Endothelial cell of umbilical vein (primary cell): ENCODE measurements at regions not wholly inside any gene's neighbourhood (a gene's known extent, or its start where the extent isn't known, plus 50 kb on each side); places are given as distances from the start of the nearest gene placed in this dataset.

Experiments
- BruUV-seq: library from RNA; stranded (reverse); fragments of 400-500 nt; replicated peaks from 2 replicates; lab custom pipeline; 2021; lab: Mats Ljungman, UMichigan
- CTCF ChIA-PET: fragments of 300-600, 350-600 bp; sonication (Branson Sonifier 250); formaldehyde crosslinking; loops from one replicate; lab custom pipeline; 2021; ENCODE audit warnings: antibody characterized with exemption, inconsistent platforms; lab: Charles Lee
- POLR2A ChIA-PET: fragments of 300-600, 350-600 bp; sonication (Branson Sonifier 250); formaldehyde crosslinking; loops from one replicate; lab custom pipeline; 2021; ENCODE audit warnings: antibody characterized with exemption, inconsistent platforms; lab: Charles Lee
- DNase-seq: peaks from one replicate; pipeline ENCODE4 v3.0.0-alpha.2; 2011; ENCODE audit warnings: low read depth, low spot score
- FAIRE-seq: peaks from 2 replicates; lab custom pipeline; 2011; peaks lifted over from hg19 to GRCh38; lab: Jason Lieb, UNC
- H2AFZ ChIP-seq: 2 replicates; pipeline ENCODE4 v1.6.0; 2012; ENCODE audit warnings: low read depth, low read length, control low read depth, inconsistent platforms
- H3K27ac ChIP-seq: 2 replicates; pipeline ENCODE4 v1.5.1; 2011; ENCODE audit warnings: low read depth, mild to moderate bottlenecking, control low read depth, low read length, moderate library complexity; ENCODE audit not compliant: insufficient read depth
- H3K27me3 ChIP-seq, 2 experiments: 2 replicates each; pipeline versions ENCODE4 v1.6.0 to v1.6.1; 2011; ENCODE audit warnings: low read length in 2 of 2, mixed read lengths in 1 of 2; ENCODE audit not compliant: control insufficient read depth in 2 of 2, insufficient read depth in 2 of 2
- H3K36me3 ChIP-seq, 2 experiments: 2 replicates in 1 of 2; 3 replicates in 1 of 2; pipeline ENCODE4 v1.5.1; 2011; ENCODE audit warnings: low read length in 2 of 2, mild to moderate bottlenecking in 1 of 2, moderate library complexity in 1 of 2; ENCODE audit not compliant: control insufficient read depth in 2 of 2, insufficient read depth in 2 of 2; ENCODE audit errors: extremely low read depth in 1 of 2
- H3K4me1 ChIP-seq: 3 replicates; pipeline ENCODE4 v1.5.1; 2011; ENCODE audit warnings: mild to moderate bottlenecking, low read length; ENCODE audit not compliant: control insufficient read depth, insufficient read depth; ENCODE audit errors: extremely low read depth
- H3K4me2 ChIP-seq: 2 replicates; pipeline ENCODE4 v1.6.1; 2011; ENCODE audit warnings: low read length, control low read depth, mixed read lengths; ENCODE audit not compliant: insufficient read depth
- H3K4me3 ChIP-seq, 3 experiments: fragments of 200-600 bp in 1 of 3; sonication (generic), shearing (Covaris generic) in 1 of 3; replicated peaks in 1 of 3; 2 replicates each; pipeline ENCODE4 v1.5.1; 2011 to 2016; ENCODE audit warnings: control low read depth in 3 of 3, low read length in 3 of 3, mild to moderate bottlenecking in 2 of 3, inconsistent platforms in 1 of 3, low read depth in 1 of 3, moderate library complexity in 1 of 3; ENCODE audit not compliant: insufficient read depth in 1 of 3
- H3K79me2 ChIP-seq: 2 replicates; pipeline ENCODE4 v1.6.0; 2012; ENCODE audit warnings: low read length, inconsistent platforms; ENCODE audit not compliant: control insufficient read depth, insufficient read depth
- H3K9ac ChIP-seq: replicated peaks from 2 replicates; pipeline ENCODE3; 2011; ENCODE audit warnings: low read length, control low read depth; ENCODE audit not compliant: insufficient read depth; ENCODE audit errors: extremely low read depth
- H3K9me1 ChIP-seq: replicated peaks from 3 replicates; pipeline ENCODE4 v1.6.0; 2011; ENCODE audit warnings: mild to moderate bottlenecking, low read length; ENCODE audit not compliant: control insufficient read depth, insufficient read depth; ENCODE audit errors: extremely low read depth
- H3K9me3 ChIP-seq: replicated peaks from 2 replicates; pipeline ENCODE4 v1.5.1; 2012; ENCODE audit warnings: low read length, inconsistent platforms; ENCODE audit not compliant: control insufficient read depth, insufficient read depth
- H4K20me1 ChIP-seq: replicated peaks from 2 replicates; pipeline ENCODE3; 2011; ENCODE audit warnings: mild to moderate bottlenecking, low read length; ENCODE audit not compliant: control insufficient read depth, insufficient read depth; ENCODE audit errors: extremely low read depth
- EZH2 ChIP-seq: IDR thresholded peaks from 2 replicates; pipeline ENCODE4 v1.6.1; 2012; ENCODE audit warnings: borderline replicate concordance, low read depth, mild to moderate bottlenecking, moderate library complexity, low read length, inconsistent platforms; ENCODE audit not compliant: severe bottlenecking
- FOS ChIP-seq: IDR thresholded peaks from 2 replicates; pipeline ENCODE4 v1.6.1; 2011; ENCODE audit warnings: mild to moderate bottlenecking, low read length, moderate library complexity, borderline replicate concordance; ENCODE audit not compliant: insufficient read depth
- GATA2 ChIP-seq: IDR thresholded peaks from 2 replicates; pipeline ENCODE4 v1.7.0; 2011; ENCODE audit warnings: low read depth, mild to moderate bottlenecking, moderate library complexity, mixed read lengths, low read length; ENCODE audit not compliant: insufficient read length, insufficient read depth
- JUN ChIP-seq: IDR thresholded peaks from 2 replicates; pipeline ENCODE4 v1.6.1; 2011; ENCODE audit warnings: borderline replicate concordance, low read depth; ENCODE audit not compliant: insufficient read length, insufficient read depth
- MYC ChIP-seq: IDR thresholded peaks from one replicate; pipeline ENCODE4 v1.6.1; 2011; ENCODE audit warnings: mild to moderate bottlenecking, low read depth, low read length
- POLR2A ChIP-seq: IDR thresholded peaks from 2 replicates; pipeline ENCODE4 v1.6.1; 2012; ENCODE audit warnings: low read depth, mild to moderate bottlenecking, control low read depth, low read length
- POLR2AphosphoS5 ChIP-seq: IDR thresholded peaks from 2 replicates; pipeline ENCODE4 v1.6.1; 2012; ENCODE audit warnings: low read depth, mild to moderate bottlenecking, control low read depth, low read length, moderate library complexity; ENCODE audit not compliant: insufficient read depth
- dilution Hi-C: fragments of 300-500 bp; cut with MboI; formaldehyde crosslinking; loops from one replicate; pipeline ENCODE4 v1.15.0; 2019; ENCODE audit warnings: low sequenced_read_pairs; ENCODE audit not compliant: extremely low pct_ligation_motif_present
- intact Hi-C: fragments of 100-400 bp; cut with micrococcal nuclease; formaldehyde crosslinking; loops from one replicate; pipeline ENCODE4 v1.10.0; 2022
- TF ChIP-seq, protein P1 (sequence below): IDR thresholded peaks from 2 replicates; pipeline ENCODE4 v1.6.1; 2011; ENCODE audit not compliant: insufficient read depth, insufficient read length
- TF ChIP-seq, protein P2 (sequence below), 2 donors: IDR thresholded peaks; 1 replicate in 1 of 2; 2 replicates in 1 of 2; pipeline ENCODE4 v1.5.1; 2011; ENCODE audit warnings: low read length in 2 of 2, mild to moderate bottlenecking in 2 of 2, moderate library complexity in 2 of 2, control low read depth in 1 of 2, inconsistent platforms in 1 of 2, low read depth in 1 of 2; ENCODE audit not compliant: insufficient read depth in 1 of 2; ENCODE audit errors: extremely low read depth in 1 of 2

DNA sequence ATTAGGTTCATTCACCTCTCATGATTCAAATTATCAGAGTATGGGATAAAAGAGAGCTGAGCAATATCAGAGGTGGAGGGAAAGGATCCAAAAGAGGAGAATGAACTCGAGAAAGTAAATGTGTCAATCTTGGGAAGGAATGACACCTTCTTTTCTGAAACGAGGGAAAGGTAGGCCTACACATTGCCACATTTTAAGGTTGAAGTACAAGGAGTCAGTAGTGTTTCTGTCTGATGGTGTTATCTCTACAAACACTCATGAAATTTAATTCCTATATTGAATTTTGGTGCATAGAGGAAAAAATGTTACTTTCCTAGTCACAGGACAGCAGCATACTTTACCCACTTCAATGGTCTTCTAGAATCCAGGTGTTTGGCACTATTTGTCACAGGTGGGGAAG is 90.2 kb downstream of the DNAJB9 start:
- DNase-seq (no peak), FAIRE-seq (no peak)
- dilution Hi-C loops = no loop called here
- Histone ChIP-seq H3K27ac (no peak overlapping the region), H3K9ac (no peak overlapping the region), H2AFZ (no peak overlapping the region), H3K79me2 (no peaks in the 10 kb centered on the region), H3K9me1 (no peaks in the 10 kb centered on the region), H3K4me1 (no peaks in the 10 kb centered on the region), H3K27me3 (no peaks in the 10 kb centered on the region), H3K9me3 (no peaks in the 10 kb centered on the region), H4K20me1 (no peaks in the 10 kb centered on the region), H3K4me3 (no peak overlapping the region), H3K36me3 (no peaks in the 10 kb centered on the region), H3K4me2 (no peak overlapping the region)
- ChIA-PET POLR2A (no interaction called here), CTCF (interaction anchor here (1.0 to 1.8 kb wide), 3 partner anchors 24 to 1783 kb away, joined by 5 to 7 read pairs (median 6); no protein-coding TSS in a partner anchor)
- TF ChIP-seq POLR2AphosphoS5 (no peak), MYC (no peak), EZH2 (no peak), JUN (no peak), GATA2 (no peak), POLR2A (no peak), FOS (no peak)
- TF ChIP-seq, protein P1, sequence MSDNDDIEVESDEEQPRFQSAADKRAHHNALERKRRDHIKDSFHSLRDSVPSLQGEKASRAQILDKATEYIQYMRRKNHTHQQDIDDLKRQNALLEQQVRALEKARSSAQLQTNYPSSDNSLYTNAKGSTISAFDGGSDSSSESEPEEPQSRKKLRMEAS = no peak
- TF ChIP-seq, protein P2, sequence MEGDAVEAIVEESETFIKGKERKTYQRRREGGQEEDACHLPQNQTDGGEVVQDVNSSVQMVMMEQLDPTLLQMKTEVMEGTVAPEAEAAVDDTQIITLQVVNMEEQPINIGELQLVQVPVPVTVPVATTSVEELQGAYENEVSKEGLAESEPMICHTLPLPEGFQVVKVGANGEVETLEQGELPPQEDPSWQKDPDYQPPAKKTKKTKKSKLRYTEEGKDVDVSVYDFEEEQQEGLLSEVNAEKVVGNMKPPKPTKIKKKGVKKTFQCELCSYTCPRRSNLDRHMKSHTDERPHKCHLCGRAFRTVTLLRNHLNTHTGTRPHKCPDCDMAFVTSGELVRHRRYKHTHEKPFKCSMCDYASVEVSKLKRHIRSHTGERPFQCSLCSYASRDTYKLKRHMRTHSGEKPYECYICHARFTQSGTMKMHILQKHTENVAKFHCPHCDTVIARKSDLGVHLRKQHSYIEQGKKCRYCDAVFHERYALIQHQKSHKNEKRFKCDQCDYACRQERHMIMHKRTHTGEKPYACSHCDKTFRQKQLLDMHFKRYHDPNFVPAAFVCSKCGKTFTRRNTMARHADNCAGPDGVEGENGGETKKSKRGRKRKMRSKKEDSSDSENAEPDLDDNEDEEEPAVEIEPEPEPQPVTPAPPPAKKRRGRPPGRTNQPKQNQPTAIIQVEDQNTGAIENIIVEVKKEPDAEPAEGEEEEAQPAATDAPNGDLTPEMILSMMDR (IDR thresholded peaks at IDR 0.05; ENCODE audit: extremely low read depth in 1 of 2, insufficient read depth in 1 of 2, low read depth in 1 of 2, low read length in 2 of 2) = no peak
- intact Hi-C loops = loop anchor here (1.0 kb wide), 1 partner anchor 215 kb away; no protein-coding TSS in a partner anchor
- BruUV-seq = no TSS peak
